Tibial nerve (tissue), 4 donors: ENCODE measurements at regions not wholly inside any gene's neighbourhood (a gene's known extent, or its start where the extent isn't known, plus 50 kb on each side); places are given as distances from the start of the nearest gene placed in this dataset.
"Not testable (repeated sequence)": the region's sequence is repeated elsewhere in the genome, so short reads cannot be mapped to it uniquely, and the experiment has no call there.

Experiments used
- CTCF ChIP-seq, 5 experiments: fragments of 200-600 bp in 3 of 5; fragments of 450-650 bp in 2 of 5; sonication (generic) in 3 of 5; IDR thresholded peaks; one replicate each; pipeline ENCODE4 v1.5.1; 2016 to 2019; ENCODE audit warnings: antibody characterized with exemption in 5 of 5, mild to moderate bottlenecking in 3 of 5, moderate library complexity in 2 of 5
- EP300 ChIP-seq, 2 donors: sonication (generic); formaldehyde crosslinking; IDR thresholded peaks; one replicate each; pipeline ENCODE4 v1.6.1; 2017; ENCODE audit warnings: antibody characterized with exemption in 2 of 2, mild to moderate bottlenecking in 1 of 2

GRCh38 chr6:53423560-53423959 lies 74.8 kb upstream of the ELOVL5 start:
- TF ChIP-seq CTCF, EP300 (IDR thresholded peaks at IDR 0.05): not testable (repeated sequence)
